Thoracic aorta (tissue), 2 donors: ENCODE measurements at regions not wholly inside any gene's neighbourhood (a gene's known extent, or its start where the extent isn't known, plus 50 kb on each side); places are given as distances from the start of the nearest gene placed in this dataset.

Experiments
- ATAC-seq: fragments of 150-250 bp; one replicate; pipeline ENCODE4 v1.8.0; 2017; ENCODE audit warnings: low read depth; ENCODE audit not compliant: insufficient number of reproducible peaks, low FRiP score
- DNase-seq: peaks from one replicate; pipeline ENCODE4 v3.0.0-alpha.2; 2020; ENCODE audit warnings: low spot score
- H3K27ac ChIP-seq, 2 donors: fragments of 200-600 bp; sonication (generic); 1 replicate in 1 of 2; 2 replicates in 1 of 2; pipeline ENCODE4 v1.5.1; 2016; ENCODE audit warnings: mild to moderate bottlenecking in 2 of 2, moderate library complexity in 2 of 2
- H3K27me3 ChIP-seq: fragments of 200-600 bp; sonication (generic); replicated peaks from 2 replicates; pipeline ENCODE4 v1.6.0; 2016; ENCODE audit warnings: mild to moderate bottlenecking; ENCODE audit not compliant: insufficient read depth
- H3K36me3 ChIP-seq: fragments of 200-600 bp; sonication (generic); one replicate; pipeline ENCODE4 v1.5.1; 2016
- H3K4me1 ChIP-seq, 2 donors: fragments of 200-600 bp; sonication (generic); 1 replicate in 1 of 2; 2 replicates in 1 of 2; pipeline versions ENCODE4 v1.5.1 to v1.6.0; 2016; ENCODE audit warnings: low read depth in 2 of 2, mild to moderate bottlenecking in 1 of 2; ENCODE audit not compliant: control insufficient read depth in 1 of 2
- H3K4me3 ChIP-seq: fragments of 200-600 bp; sonication (generic); 2 replicates; pipeline ENCODE4 v1.5.1; 2016; ENCODE audit warnings: mild to moderate bottlenecking
- H3K9me3 ChIP-seq: fragments of 200-600 bp; sonication (generic); 2 replicates; pipeline ENCODE4 v1.5.1; 2016
- CTCF ChIP-seq: fragments of 200-600 bp; sonication (generic); IDR thresholded peaks from one replicate; pipeline ENCODE4 v1.5.1; 2019; ENCODE audit warnings: antibody characterized with exemption

- DNase-seq, result no peak
- Histone ChIP-seq H3K4me3 (no peak overlapping the region), H3K9me3 (no peaks in the 10 kb centered on the region), H3K27me3 (no peaks in the 10 kb centered on the region), H3K27ac (no peak overlapping the region), H3K4me1 (peaks cover 0 to 8% of the 10 kb centered on the region in 2 donors), H3K36me3 (no peaks in the 10 kb centered on the region)
- no peak for TF ChIP-seq CTCF
- no peak for ATAC-seq
Measured at GRCh38 chr3:8215821-8216220, 285.8 kb upstream of the LMCD1 start.

- ATAC-seq (no peak), DNase-seq (no peak)
- Histone ChIP-seq H3K36me3 (no peaks in the 10 kb centered on the region), H3K4me1 (peaks cover 0 to 7% of the 10 kb centered on the region in 2 donors), H3K27me3 (no peaks in the 10 kb centered on the region), H3K4me3 (no peak overlapping the region), H3K9me3 (no peaks in the 10 kb centered on the region), H3K27ac (no peak overlapping the region)
- no peak for TF ChIP-seq CTCF
Measured at GRCh38 chr3:8218353-8218940, 283.2 kb upstream of the LMCD1 start.

DNA sequence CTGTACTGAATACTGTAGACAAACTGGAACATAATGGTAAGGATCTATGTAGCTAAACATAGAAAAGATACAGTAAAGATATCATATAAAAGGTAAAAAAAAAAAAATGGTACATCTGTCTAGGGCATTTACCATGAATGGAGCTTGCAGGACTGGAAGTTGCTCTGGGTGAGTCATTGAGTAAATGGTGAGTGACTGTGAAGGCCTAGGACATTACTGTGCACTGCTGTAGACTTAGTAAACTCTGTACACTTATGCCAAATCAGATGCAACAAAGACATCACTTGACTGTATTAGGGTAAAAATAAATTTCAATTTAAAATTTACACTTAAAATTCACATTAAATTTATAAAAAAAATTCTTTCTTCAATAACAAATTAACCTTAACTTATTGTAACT is 281.3 kb upstream of the LMCD1 start:
- no peak for ATAC-seq
- Histone ChIP-seq H3K4me1 (peaks cover 0 to 17% of the 10 kb centered on the region in 2 donors), H3K27me3 (no peaks in the 10 kb centered on the region), H3K4me3 (no peak overlapping the region), H3K36me3 (no peaks in the 10 kb centered on the region), H3K9me3 (no peaks in the 10 kb centered on the region), H3K27ac (no peak overlapping the region)
- no peak for DNase-seq
- TF ChIP-seq CTCF, result no peak

DNA sequence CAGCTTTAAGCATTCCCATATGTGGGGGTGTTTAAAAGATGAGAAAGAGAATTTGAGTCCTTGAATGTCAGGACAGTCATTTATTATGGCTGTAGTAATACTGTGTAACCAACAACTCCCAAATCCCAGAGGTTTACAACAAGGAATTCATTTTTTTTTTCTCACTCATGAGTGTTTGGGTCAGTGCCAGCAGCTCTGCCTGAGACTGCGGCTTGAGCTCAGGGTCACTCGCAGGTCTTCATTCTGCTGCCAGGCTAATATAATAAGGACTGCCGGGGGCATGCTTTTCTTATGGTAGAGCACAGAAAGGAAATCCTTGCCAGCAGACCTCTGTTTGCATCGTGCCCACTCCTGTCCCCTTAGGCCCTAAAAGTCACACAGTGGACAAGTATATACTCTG is 277.9 kb upstream of the LMCD1 start:
- Histone ChIP-seq H3K4me3 (no peak overlapping the region), H3K27me3 (no peaks in the 10 kb centered on the region), H3K9me3 (no peaks in the 10 kb centered on the region), H3K4me1 (peaks cover 0 to 17% of the 10 kb centered on the region in 2 donors), H3K36me3 (no peaks in the 10 kb centered on the region), H3K27ac (no peak overlapping the region)
- no peak for DNase-seq
- no peak for ATAC-seq
- no peak for TF ChIP-seq CTCF

- no peaks in the 10 kb centered on the region for H3K27me3 ChIP-seq
- TF ChIP-seq CTCF, result no peak
- H3K4me1 ChIP-seq, result peaks cover 0 to 17% of the 10 kb centered on the region in 2 donors
- no peak overlapping the region for H3K4me3 ChIP-seq
- H3K36me3 ChIP-seq, result no peaks in the 10 kb centered on the region
- no peak for ATAC-seq
- no peaks in the 10 kb centered on the region for H3K9me3 ChIP-seq
- no peak overlapping the region for H3K27ac ChIP-seq
- no peak for DNase-seq
Measured at GRCh38 chr3:8224941-8225340, 276.7 kb upstream of the LMCD1 start.
